Hepatocyte (in vitro differentiated cells): ENCODE measurements at regions not wholly inside any gene's neighbourhood (a gene's known extent, or its start where the extent isn't known, plus 50 kb on each side); places are given as distances from the start of the nearest gene placed in this dataset.
"Not testable (repeated sequence)": the region's sequence is repeated elsewhere in the genome, so short reads cannot be mapped to it uniquely, and the experiment has no call there.

ENCODE experiments used
- DNase-seq: peaks from one replicate; pipeline ENCODE4 v3.0.0-alpha.2; 2016; ENCODE audit warnings: low spot score
- H2AFZ ChIP-seq: fragments of 200-600 bp; sonication (generic); 2 replicates; pipeline ENCODE4 v1.6.0; 2016; ENCODE audit warnings: antibody characterized with exemption, mild to moderate bottlenecking
- H3K27ac ChIP-seq: fragments of 200-600 bp; sonication (generic); 2 replicates; pipeline ENCODE4 v1.5.1; 2016; ENCODE audit warnings: mild to moderate bottlenecking
- H3K27me3 ChIP-seq: fragments of 200-600 bp; sonication (generic); 2 replicates; pipeline ENCODE4 v1.6.1; 2016
- H3K36me3 ChIP-seq: fragments of 200-600 bp; sonication (generic); replicated peaks from 2 replicates; pipeline ENCODE4 v1.5.1; 2016; ENCODE audit warnings: low read depth; ENCODE audit not compliant: insufficient read depth
- H3K4me1 ChIP-seq: fragments of 200-600 bp; sonication (generic); 2 replicates; pipeline ENCODE4 v1.5.1; 2016; ENCODE audit warnings: mild to moderate bottlenecking, moderate library complexity; ENCODE audit not compliant: insufficient read depth
- H3K4me2 ChIP-seq: fragments of 200-600 bp; sonication (generic); 2 replicates; pipeline ENCODE4 v1.6.0; 2016
- H3K4me3 ChIP-seq: fragments of 200-600 bp; sonication (generic); 2 replicates; pipeline ENCODE4 v1.5.1; 2016; ENCODE audit warnings: mild to moderate bottlenecking
- H3K79me2 ChIP-seq: fragments of 200-600 bp; sonication (generic); 2 replicates; pipeline ENCODE4 v1.6.0; 2017; ENCODE audit warnings: mild to moderate bottlenecking
- H3K9me2 ChIP-seq: fragments of 200-600 bp; sonication (generic); replicated peaks from 2 replicates; pipeline ENCODE4 v1.6.0; 2017; ENCODE audit warnings: mild to moderate bottlenecking; ENCODE audit not compliant: insufficient read depth
- H3K9me3 ChIP-seq: fragments of 200-600 bp; sonication (generic); 2 replicates; pipeline ENCODE4 v1.5.1; 2016; ENCODE audit warnings: low read depth, mild to moderate bottlenecking
- H4K20me1 ChIP-seq: fragments of 200-600 bp; sonication (generic); 2 replicates; pipeline ENCODE4 v1.6.0; 2016; ENCODE audit warnings: mild to moderate bottlenecking; ENCODE audit not compliant: insufficient read depth, poor library complexity, severe bottlenecking
- EZH2 ChIP-seq: fragments of 200-600 bp; sonication (generic); IDR thresholded peaks from 2 replicates; pipeline ENCODE4 v1.6.1; 2016; ENCODE audit warnings: antibody characterized with exemption, mild to moderate bottlenecking, borderline replicate concordance
- EZH2phosphoT487 ChIP-seq: fragments of 200-600 bp; sonication (generic); IDR thresholded peaks from one replicate; pipeline ENCODE4 v1.6.1; 2018; ENCODE audit warnings: antibody characterized with exemption, mild to moderate bottlenecking, low read depth, moderate library complexity; ENCODE audit not compliant: unreplicated experiment, severe bottlenecking
- WGBS: methylation state at CpG from one replicate; pipeline ENCODE4 v1.1.6; 2016; ENCODE audit warnings: low lambda C conversion rate; ENCODE audit errors: missing lambda C conversion rate; 5-methylcytosine and 5-hydroxymethylcytosine counted together
- TF ChIP-seq, protein P1 (sequence below): fragments of 200-600 bp; sonication (generic); IDR thresholded peaks from 2 replicates; pipeline ENCODE4 v1.5.1; 2016; ENCODE audit warnings: antibody characterized with exemption, mild to moderate bottlenecking; ENCODE audit not compliant: poor library complexity

DNA sequence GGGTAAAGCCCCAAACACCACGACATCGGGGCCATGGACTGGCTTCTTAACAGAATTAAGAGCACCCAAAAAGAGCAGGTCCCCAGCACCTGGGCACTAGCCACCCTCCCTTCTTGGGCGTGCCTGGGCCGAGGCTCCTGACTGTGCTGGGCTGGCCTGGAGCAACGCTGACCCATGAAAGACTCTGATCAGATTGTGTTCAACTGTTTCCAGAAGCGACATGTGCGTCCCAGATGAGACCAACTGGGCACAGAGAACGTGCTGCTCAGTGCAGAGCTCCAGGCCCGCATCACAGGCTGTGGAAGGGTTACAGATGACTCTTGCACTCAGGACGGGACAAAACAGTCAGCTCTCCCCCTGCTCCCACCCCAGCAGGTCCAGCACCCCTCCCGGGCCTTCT lies 100.7 kb downstream of the KCNJ12 start:
- WGBS: 86% methylated on average over 11 of the region's 11 CpGs
- Histone ChIP-seq H2AFZ (no peak overlapping the region), H4K20me1 (no peaks in the 10 kb centered on the region), H3K36me3 (no peaks in the 10 kb centered on the region), H3K27ac (no peak overlapping the region), H3K4me1 (no peaks in the 10 kb centered on the region), H3K9me3 (no peaks in the 10 kb centered on the region), H3K27me3 (no peaks in the 10 kb centered on the region), H3K4me3 (no peak overlapping the region), H3K4me2 (no peak overlapping the region), H3K79me2 (no peaks in the 10 kb centered on the region), H3K9me2 (no peaks in the 10 kb centered on the region)
- TF ChIP-seq EZH2phosphoT487: no peak
- TF ChIP-seq, protein P1, sequence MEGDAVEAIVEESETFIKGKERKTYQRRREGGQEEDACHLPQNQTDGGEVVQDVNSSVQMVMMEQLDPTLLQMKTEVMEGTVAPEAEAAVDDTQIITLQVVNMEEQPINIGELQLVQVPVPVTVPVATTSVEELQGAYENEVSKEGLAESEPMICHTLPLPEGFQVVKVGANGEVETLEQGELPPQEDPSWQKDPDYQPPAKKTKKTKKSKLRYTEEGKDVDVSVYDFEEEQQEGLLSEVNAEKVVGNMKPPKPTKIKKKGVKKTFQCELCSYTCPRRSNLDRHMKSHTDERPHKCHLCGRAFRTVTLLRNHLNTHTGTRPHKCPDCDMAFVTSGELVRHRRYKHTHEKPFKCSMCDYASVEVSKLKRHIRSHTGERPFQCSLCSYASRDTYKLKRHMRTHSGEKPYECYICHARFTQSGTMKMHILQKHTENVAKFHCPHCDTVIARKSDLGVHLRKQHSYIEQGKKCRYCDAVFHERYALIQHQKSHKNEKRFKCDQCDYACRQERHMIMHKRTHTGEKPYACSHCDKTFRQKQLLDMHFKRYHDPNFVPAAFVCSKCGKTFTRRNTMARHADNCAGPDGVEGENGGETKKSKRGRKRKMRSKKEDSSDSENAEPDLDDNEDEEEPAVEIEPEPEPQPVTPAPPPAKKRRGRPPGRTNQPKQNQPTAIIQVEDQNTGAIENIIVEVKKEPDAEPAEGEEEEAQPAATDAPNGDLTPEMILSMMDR: no peak
- TF ChIP-seq EZH2: no peak
- DNase-seq: no peak

DNA sequence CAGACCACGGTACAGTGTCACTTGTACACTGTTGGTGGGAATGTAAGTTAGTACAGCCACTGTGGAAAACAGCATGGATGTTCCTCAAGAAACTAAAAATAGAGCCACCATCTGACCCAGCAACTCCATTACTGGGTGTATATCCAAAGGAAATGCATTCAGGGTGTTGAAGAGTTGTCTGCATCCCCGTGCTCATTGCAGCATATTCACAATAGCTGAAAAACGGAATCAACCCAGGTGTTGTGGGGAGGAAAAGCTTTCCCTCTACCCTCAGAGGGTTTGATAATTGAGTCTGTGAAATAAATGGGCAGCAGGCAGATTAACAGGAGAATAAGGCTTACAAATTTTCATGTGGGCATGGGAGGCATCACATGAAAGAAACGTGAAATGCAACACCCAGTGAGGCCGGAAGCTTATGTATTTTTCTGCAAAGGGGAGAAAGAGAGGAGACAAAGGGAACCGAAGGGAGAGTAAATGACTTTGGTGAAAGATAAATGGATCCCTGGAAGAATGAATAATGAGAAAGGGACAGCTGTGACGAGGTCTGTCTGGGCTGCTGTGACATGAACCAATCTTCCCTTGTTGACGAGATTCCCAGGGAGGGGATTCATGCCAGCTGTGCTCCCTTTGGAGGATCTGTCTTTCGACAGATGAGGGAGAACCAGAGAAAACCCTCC lies 106.2 kb downstream of the KCNJ12 start:
- no peak overlapping the region for H3K27ac ChIP-seq
- no peak overlapping the region for H3K4me2 ChIP-seq
- 49% methylated on average over 9 of the region's 9 CpGs for WGBS
- H3K9me2 ChIP-seq: no peaks in the 10 kb centered on the region
- H2AFZ ChIP-seq: no peak overlapping the region
- H3K4me3 ChIP-seq: no peak overlapping the region
- no peak for DNase-seq
- peaks cover 2% of the 10 kb centered on the region for H3K27me3 ChIP-seq
- TF ChIP-seq EZH2: no peak
- TF ChIP-seq, protein P1: no peak
- no peak for TF ChIP-seq EZH2phosphoT487
- no peaks in the 10 kb centered on the region for H4K20me1 ChIP-seq
- no peaks in the 10 kb centered on the region for H3K4me1 ChIP-seq
- no peaks in the 10 kb centered on the region for H3K36me3 ChIP-seq
- no peaks in the 10 kb centered on the region for H3K79me2 ChIP-seq
- no peaks in the 10 kb centered on the region for H3K9me3 ChIP-seq

DNA sequence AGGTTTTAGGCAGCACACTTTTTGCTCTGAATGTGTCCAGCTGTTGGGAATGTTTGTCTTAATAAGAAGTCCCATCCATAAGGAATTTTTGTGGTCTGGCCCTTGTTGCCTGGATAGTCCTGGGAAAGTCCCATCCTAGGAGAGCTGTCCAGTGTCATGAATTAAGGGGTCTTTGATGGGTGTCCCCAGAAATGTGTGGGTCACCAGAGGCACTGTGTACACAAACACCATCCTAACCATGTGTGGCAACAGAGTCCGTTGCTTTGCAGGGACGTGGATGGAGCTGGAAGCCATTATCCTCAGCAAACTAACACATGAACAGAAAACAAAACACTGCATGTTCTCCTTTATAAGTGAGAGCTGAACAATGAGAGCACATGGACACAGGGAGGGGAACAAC lies 111.9 kb downstream of the KCNJ12 start:
- not testable (repeated sequence) for H3K79me2 ChIP-seq, H4K20me1 ChIP-seq, H3K9me3 ChIP-seq, DNase-seq, H3K36me3 ChIP-seq, H3K27ac ChIP-seq, H3K4me2 ChIP-seq, H3K9me2 ChIP-seq, H3K4me3 ChIP-seq, H2AFZ ChIP-seq, H3K27me3 ChIP-seq, H3K4me1 ChIP-seq
- WGBS: 78% methylated on average over 2 of the region's 2 CpGs

DNA sequence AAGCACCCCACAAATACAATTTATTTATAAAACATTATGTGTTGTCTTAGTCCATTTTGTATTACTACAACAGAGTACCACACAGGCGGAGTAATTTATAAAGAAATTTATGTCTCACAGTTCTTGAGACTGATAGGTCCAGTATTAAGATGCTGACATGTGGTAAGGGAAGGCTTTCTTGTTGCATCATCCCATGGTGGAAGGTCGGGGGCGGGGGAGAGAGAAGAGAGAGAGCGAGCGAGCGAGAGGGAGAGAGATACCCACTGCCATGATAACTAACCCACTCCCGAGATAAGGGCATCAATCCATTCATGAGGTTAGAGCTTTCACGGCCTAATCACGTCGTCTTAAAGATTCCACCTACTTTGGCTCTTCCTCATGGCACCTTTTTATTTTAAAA lies 117.8 kb downstream of the KCNJ12 start:
- no peaks in the 10 kb centered on the region for H4K20me1 ChIP-seq
- no peak overlapping the region for H3K4me3 ChIP-seq
- H3K4me1 ChIP-seq: no peaks in the 10 kb centered on the region
- H3K4me2 ChIP-seq: no peak overlapping the region
- no peaks in the 10 kb centered on the region for H3K9me2 ChIP-seq
- 90% methylated on average over 10 of the region's 10 CpGs for WGBS
- H3K27ac ChIP-seq: no peak overlapping the region
- H3K79me2 ChIP-seq: no peaks in the 10 kb centered on the region
- no peaks in the 10 kb centered on the region for H3K9me3 ChIP-seq
- H2AFZ ChIP-seq: no peak overlapping the region
- no peak for DNase-seq
- TF ChIP-seq EZH2phosphoT487 (no peak), EZH2 (no peak)
- TF ChIP-seq, protein P1: no peak
- no peaks in the 10 kb centered on the region for H3K36me3 ChIP-seq
- peaks cover 3% of the 10 kb centered on the region for H3K27me3 ChIP-seq
